ENCODE measurements at regions not wholly inside any gene's neighbourhood (a gene's known extent, or its start where the extent isn't known, plus 50 kb on each side); places are given as distances from the start of the nearest gene placed in this dataset.

DNA sequence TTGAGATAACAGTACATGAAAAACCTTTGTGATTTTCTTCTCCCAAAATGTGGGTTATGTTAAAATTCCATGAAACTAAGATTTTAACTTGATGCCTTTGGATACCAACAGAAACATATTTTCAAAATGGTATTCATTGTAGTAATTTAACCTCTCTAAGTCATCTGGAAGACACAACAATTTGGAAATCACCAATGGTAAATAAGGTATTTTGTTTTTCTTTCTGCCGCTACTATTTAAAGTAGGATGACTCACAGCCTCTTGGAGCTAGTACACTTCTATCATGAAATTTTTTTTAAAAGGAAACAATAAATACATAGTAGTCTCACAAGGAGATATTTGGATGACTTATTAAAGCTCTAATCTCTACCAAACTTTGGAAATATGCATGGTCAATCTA lies 291.6 kb upstream of the VEPH1 start:
- TF ChIP-seq, protein P1, sequence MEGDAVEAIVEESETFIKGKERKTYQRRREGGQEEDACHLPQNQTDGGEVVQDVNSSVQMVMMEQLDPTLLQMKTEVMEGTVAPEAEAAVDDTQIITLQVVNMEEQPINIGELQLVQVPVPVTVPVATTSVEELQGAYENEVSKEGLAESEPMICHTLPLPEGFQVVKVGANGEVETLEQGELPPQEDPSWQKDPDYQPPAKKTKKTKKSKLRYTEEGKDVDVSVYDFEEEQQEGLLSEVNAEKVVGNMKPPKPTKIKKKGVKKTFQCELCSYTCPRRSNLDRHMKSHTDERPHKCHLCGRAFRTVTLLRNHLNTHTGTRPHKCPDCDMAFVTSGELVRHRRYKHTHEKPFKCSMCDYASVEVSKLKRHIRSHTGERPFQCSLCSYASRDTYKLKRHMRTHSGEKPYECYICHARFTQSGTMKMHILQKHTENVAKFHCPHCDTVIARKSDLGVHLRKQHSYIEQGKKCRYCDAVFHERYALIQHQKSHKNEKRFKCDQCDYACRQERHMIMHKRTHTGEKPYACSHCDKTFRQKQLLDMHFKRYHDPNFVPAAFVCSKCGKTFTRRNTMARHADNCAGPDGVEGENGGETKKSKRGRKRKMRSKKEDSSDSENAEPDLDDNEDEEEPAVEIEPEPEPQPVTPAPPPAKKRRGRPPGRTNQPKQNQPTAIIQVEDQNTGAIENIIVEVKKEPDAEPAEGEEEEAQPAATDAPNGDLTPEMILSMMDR (conservative IDR thresholded peaks at IDR 0.05): no peak
- TF ChIP-seq ZFX (IDR thresholded peaks at IDR 0.05): no peak
